HFFc6 (cell line): ENCODE measurements at regions not wholly inside any gene's neighbourhood (a gene's known extent, or its start where the extent isn't known, plus 50 kb on each side); places are given as distances from the start of the nearest gene placed in this dataset.

Source experiments
- DNase-seq: peaks from one replicate; pipeline ENCODE4 v3.0.0-alpha.2; 2018
- H3K27ac Mint-ChIP-seq: 2 replicates; pipeline ENCODE4 v1.8.0; 2020; ENCODE audit warnings: mild to moderate bottlenecking, mixed read lengths
- H3K27me3 Mint-ChIP-seq: 2 replicates; pipeline ENCODE4 v1.8.0; 2021; ENCODE audit warnings: mild to moderate bottlenecking, moderate library complexity, mixed read lengths; ENCODE audit not compliant: insufficient read depth
- H3K36me3 Mint-ChIP-seq: 2 replicates; pipeline ENCODE4 v1.8.0; 2021; ENCODE audit warnings: low read depth, mixed read lengths
- H3K4me1 Mint-ChIP-seq: 2 replicates; pipeline ENCODE4 v1.8.0; 2020; ENCODE audit warnings: low read depth, mixed read lengths
- H3K4me3 Mint-ChIP-seq: 2 replicates; pipeline ENCODE4 v1.8.0; 2020; ENCODE audit warnings: mild to moderate bottlenecking, moderate library complexity, mixed read lengths
- H3K9me3 Mint-ChIP-seq: 2 replicates; pipeline ENCODE4 v1.8.0; 2020; ENCODE audit warnings: mild to moderate bottlenecking, mixed read lengths
- TF ChIP-seq, protein P1 (sequence below): fragments of 200-600 bp; sonication (generic); IDR thresholded peaks from 2 replicates; pipeline ENCODE4 v1.5.0; 2021; ENCODE audit warnings: antibody characterized with exemption, mild to moderate bottlenecking

- no peak overlapping the region for H3K27ac Mint-ChIP-seq
- H3K27me3 Mint-ChIP-seq, result no peaks in the 10 kb centered on the region; the same call in 1 of the 2 replicates
- TF ChIP-seq, protein P1, sequence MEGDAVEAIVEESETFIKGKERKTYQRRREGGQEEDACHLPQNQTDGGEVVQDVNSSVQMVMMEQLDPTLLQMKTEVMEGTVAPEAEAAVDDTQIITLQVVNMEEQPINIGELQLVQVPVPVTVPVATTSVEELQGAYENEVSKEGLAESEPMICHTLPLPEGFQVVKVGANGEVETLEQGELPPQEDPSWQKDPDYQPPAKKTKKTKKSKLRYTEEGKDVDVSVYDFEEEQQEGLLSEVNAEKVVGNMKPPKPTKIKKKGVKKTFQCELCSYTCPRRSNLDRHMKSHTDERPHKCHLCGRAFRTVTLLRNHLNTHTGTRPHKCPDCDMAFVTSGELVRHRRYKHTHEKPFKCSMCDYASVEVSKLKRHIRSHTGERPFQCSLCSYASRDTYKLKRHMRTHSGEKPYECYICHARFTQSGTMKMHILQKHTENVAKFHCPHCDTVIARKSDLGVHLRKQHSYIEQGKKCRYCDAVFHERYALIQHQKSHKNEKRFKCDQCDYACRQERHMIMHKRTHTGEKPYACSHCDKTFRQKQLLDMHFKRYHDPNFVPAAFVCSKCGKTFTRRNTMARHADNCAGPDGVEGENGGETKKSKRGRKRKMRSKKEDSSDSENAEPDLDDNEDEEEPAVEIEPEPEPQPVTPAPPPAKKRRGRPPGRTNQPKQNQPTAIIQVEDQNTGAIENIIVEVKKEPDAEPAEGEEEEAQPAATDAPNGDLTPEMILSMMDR, result no peak
- no peaks in the 10 kb centered on the region for H3K4me1 Mint-ChIP-seq
- H3K36me3 Mint-ChIP-seq, result no peaks in the 10 kb centered on the region
- H3K4me3 Mint-ChIP-seq, result no peak overlapping the region
- no peak for DNase-seq
- H3K9me3 Mint-ChIP-seq, result no peaks in the 10 kb centered on the region; the same call in 1 of the 2 replicates
These were observed 287.3 kb upstream of the GBE1 start for GRCh38 chr3:82048711-82049110.

- Mint-ChIP-seq H3K27me3 (no peaks in the 10 kb centered on the region; the same call in 1 of the 2 replicates), H3K4me1 (no peaks in the 10 kb centered on the region), H3K9me3 (no peaks in the 10 kb centered on the region; the same call in 1 of the 2 replicates), H3K36me3 (no peaks in the 10 kb centered on the region), H3K27ac (no peak overlapping the region), H3K4me3 (no peak overlapping the region)
- DNase-seq, result no peak
- TF ChIP-seq, protein P1, result no peak
These were observed 283.7 kb upstream of the GBE1 start for GRCh38 chr3:82044930-82045705.

GRCh38 chr3:82038556-82038955 is 277.1 kb upstream of the GBE1 start:
- no peaks in the 10 kb centered on the region for H3K27me3 Mint-ChIP-seq
- H3K27ac Mint-ChIP-seq, result no peak overlapping the region
- TF ChIP-seq, protein P1, result no peak
- H3K4me3 Mint-ChIP-seq, result no peak overlapping the region
- no peaks in the 10 kb centered on the region for H3K36me3 Mint-ChIP-seq
- no peaks in the 10 kb centered on the region for H3K4me1 Mint-ChIP-seq
- no peak for DNase-seq
- peaks cover 2% of the 10 kb centered on the region; the same call in 1 of the 2 replicates for H3K9me3 Mint-ChIP-seq

- no peak overlapping the region for H3K27ac Mint-ChIP-seq
- no peaks in the 10 kb centered on the region for H3K36me3 Mint-ChIP-seq
- H3K9me3 Mint-ChIP-seq, result 0 out of 2 replicates have a peak, but pooled peaks cover 6% of the 10 kb centered on the region
- no peaks in the 10 kb centered on the region; the same call in 1 of the 2 replicates for H3K27me3 Mint-ChIP-seq
- no peak for DNase-seq
- no peak overlapping the region for H3K4me3 Mint-ChIP-seq
- no peaks in the 10 kb centered on the region for H3K4me1 Mint-ChIP-seq
- TF ChIP-seq, protein P1, result no peak
These were observed 271.7 kb upstream of the GBE1 start for GRCh38 chr3:82033186-82033585.

DNA sequence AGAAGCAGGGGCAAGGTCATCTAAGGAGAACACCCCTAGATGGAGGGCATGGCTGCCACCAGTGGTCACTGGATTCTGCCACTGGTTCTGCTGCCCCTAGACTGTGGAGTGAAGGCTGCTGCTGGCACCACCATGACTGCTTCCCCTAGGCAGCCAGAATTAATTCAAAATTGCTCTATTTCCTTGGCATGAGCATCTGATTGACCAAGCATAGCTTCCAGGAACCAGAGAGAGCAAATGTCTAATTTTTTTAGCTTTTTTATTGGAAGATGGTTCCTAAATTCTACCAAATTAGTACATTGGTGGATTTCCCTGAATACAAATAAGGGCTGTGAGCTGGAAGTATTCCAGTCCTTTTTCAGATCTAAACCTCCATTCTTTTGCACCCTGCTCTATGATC is 270.2 kb upstream of the GBE1 start:
- no peaks in the 10 kb centered on the region; the same call in 1 of the 2 replicates for H3K27me3 Mint-ChIP-seq
- no peak for DNase-seq
- no peaks in the 10 kb centered on the region for H3K36me3 Mint-ChIP-seq
- H3K4me3 Mint-ChIP-seq, result no peak overlapping the region
- no peak overlapping the region for H3K27ac Mint-ChIP-seq
- no peaks in the 10 kb centered on the region for H3K4me1 Mint-ChIP-seq
- TF ChIP-seq, protein P1, result no peak
- 0 out of 2 replicates have a peak, but pooled peaks cover 6% of the 10 kb centered on the region for H3K9me3 Mint-ChIP-seq
